ENCODE measurements at regions not wholly inside any gene's neighbourhood (a gene's known extent, or its start where the extent isn't known, plus 50 kb on each side); places are given as distances from the start of the nearest gene placed in this dataset.

DNA sequence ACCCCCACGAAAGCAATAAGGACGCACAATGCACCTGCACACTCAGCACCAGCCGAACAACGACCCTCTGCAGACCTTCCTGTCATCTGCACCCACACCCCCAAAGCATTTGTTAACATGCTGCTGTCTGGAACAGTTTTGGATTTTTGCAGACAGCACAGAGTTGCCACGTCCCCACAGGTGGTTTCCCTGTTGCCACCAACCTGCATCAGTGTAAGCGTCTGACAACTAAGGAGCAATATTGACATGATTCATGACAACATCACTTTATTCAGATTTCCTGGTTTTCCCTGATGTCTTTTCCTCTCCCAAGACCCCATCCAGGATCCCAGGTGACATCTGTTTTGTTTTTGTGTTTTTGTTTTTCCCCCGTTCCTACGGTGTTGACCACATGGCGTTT lies 150.7 kb upstream of the C14orf180 start:
- TF ChIP-seq, protein P1, sequence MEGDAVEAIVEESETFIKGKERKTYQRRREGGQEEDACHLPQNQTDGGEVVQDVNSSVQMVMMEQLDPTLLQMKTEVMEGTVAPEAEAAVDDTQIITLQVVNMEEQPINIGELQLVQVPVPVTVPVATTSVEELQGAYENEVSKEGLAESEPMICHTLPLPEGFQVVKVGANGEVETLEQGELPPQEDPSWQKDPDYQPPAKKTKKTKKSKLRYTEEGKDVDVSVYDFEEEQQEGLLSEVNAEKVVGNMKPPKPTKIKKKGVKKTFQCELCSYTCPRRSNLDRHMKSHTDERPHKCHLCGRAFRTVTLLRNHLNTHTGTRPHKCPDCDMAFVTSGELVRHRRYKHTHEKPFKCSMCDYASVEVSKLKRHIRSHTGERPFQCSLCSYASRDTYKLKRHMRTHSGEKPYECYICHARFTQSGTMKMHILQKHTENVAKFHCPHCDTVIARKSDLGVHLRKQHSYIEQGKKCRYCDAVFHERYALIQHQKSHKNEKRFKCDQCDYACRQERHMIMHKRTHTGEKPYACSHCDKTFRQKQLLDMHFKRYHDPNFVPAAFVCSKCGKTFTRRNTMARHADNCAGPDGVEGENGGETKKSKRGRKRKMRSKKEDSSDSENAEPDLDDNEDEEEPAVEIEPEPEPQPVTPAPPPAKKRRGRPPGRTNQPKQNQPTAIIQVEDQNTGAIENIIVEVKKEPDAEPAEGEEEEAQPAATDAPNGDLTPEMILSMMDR (IDR thresholded peaks at IDR 0.05 in 2 of 3, conservative IDR thresholded peaks at IDR 0.05 in 1 of 3; ENCODE audit: borderline replicate concordance in 1 of 3, insufficient read depth in 1 of 3, low read depth in 2 of 3, low read length in 2 of 3): no peak
- TF ChIP-seq EZH2phosphoT487 (IDR thresholded peaks at IDR 0.05; ENCODE audit: borderline replicate concordance) (no peak), SIN3A (IDR thresholded peaks at IDR 0.05; ENCODE audit: low read depth) (no peak)
